ENCODE measurements at regions not wholly inside any gene's neighbourhood (a gene's known extent, or its start where the extent isn't known, plus 50 kb on each side); places are given as distances from the start of the nearest gene placed in this dataset.
"Not testable (repeated sequence)": the region's sequence is repeated elsewhere in the genome, so short reads cannot be mapped to it uniquely, and the experiment has no call there.

DNA sequence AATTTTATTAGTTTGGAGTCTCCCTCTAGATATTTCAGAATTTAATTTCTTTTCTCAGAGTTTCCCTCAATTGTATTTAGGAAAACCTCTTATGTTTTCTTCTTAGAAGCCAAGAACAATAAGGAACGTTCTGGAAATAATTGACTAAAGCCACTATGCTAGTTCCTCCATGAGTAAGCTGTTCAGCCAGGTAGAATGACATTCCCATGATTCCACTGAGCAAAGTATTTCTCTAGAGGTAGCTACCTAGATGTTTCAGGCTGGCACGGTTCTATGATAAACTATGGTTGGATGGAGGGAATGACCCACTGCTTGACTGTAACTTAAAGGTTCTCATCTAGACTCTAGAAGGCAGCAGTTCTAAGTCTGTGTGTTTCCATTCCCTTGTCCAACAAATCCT is 62.4 kb downstream of the CLDN17 start:
- no peak for DNase-seq

DNA sequence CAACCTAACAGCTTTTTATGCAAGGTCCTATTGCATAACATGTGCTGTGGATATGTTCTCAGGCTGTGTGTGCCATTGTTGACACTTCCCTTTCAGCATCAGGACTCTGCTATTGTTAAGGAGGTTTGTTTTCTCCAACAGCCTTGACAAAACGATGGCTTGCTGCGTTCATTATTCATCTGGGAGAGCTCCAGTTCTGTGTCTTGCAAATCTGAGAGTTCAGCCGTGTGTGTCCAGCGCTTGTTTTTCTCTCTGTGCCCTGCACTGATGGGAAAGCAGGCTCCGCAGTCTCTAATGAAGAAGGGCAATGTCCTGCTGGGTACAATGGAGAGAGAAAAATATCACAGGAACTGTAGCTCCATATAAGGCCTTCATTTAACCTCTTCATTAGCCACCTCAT is 63.7 kb downstream of the CLDN17 start:
- DNase-seq, result no peak

DNA sequence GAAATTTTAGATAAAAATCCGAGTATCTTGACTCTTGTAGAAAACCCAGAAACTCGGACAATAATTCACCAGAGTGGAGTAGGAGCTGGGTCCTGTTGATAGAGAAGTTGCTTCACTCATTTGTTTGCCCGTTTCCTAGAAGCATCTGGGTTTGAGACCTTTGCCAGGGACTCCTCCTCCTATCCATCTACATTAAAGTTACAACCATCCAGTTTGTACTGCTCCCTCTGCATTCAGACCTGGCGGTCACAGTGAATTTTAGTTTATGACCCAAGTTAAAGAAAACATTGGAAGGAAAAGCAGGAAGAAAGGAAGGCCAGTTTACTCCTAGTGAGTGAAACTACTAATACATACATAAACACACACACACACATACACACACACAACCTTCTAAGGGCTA is 64.6 kb downstream of the CLDN17 start:
- DNase-seq, result no peak

DNA sequence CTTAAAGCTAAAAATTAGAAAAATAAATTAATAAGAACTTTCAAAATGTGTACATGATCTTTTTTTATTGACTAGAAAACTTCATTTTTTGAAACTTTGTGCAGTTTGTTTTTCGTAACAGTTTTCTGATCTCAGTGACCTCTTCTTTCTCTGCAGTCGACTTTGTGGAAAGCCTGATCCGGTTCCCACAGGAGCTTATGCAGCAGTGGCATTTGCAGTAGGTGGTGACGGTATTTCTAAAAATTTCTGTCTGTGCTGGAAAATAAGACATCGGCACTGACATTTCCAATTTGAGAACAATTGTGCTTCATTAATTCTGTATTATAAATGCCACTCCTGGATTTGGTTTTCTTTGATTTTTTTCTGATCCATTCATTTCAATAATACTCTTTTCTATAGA is 68.8 kb downstream of the CLDN17 start:
- DNase-seq, result no peak

DNA sequence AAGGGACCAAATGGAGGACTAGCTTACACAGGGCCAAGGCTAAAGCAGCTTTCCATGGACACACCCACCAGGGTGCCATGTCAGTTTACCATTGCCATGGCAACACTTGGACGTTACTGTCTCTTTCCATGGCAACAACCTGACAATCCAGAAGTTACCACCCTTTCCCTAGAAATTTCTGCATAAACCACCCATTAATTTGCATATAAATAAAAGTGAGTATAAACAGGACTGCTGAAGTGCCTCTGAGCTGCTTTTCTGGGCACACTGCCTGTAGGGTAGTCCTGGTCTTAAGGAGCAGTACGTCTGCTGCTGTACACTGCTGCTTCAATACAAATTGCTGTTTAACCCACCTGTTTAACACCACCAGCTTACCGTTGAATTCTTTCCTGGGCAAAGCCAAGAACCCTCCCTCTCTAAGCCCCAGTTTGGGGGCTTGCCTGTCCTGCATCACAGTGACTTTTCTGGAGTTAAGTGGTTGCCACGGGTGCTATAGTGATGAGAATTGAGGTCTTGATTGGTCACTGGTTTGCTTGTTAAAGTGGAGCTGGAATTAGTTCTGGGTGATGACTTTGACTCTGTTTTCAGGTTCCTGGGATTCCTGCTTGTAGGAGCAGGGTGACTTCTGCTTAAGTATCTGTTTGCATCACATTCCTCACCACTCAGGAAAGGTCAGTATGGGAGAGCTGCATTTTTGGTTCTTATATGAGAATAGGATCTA is 83.2 kb downstream of the CLDN17 start:
- DNase-seq, result peak; percentile 3

DNA sequence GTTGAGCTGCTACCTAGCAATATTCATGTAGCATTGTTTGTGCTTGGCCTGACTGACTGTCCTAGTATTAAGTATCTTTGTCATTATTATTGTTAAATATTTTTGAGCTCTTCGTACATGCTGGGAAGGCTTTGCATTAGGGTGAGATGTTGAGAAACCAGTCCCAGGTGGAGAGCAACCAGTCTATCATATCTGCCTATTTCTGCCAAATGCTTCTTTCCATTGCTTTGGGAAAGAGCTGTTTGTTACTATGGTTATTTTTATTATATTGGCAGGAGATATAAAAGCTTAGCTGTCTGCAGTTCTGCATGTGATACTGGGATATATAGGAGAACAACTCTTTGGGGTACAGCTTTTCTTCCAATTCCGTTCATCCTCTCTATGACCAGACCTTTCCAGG is 85.1 kb downstream of the CLDN17 start:
- DNase-seq, result no peak

DNA sequence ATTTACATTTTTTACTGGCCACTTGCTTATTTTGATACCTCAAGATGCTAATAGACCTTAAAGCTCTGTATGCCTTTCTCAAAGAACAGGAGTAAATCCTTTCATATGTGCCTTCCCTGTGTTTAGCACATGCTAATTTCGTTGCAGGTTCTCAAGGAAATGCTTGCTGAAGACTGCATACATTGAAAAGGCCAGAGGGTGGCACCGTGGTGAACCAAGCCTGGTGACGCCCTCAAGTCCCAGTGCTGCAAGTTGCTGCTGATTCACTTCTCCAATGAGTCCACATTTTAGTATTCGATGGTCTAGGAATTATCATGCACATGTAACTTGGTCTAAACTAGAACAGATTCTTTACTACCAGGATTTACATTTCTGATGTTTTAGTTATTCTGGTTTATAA is 94.1 kb downstream of the CLDN17 start:
- DNase-seq, result peak; percentile 25

DNA sequence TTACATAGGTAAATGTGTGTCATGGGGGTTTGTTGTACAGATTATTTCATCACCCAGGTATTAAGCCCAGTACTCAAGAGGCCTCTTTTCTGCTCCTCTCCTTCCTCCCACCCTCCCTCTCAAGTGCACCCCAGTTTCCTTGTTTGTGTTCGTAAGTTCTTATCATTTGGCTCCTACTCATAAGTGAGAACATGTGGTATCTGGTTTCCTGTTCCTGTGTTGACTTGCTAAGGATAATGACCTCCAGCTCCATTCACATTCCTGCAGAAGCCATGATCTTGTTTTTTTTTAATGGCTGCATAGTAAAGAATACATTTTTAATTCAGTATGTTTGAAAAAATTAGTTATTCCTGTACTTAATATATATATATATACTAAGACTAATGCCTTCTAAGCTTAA is 107.7 kb downstream of the CLDN17 start:
- DNase-seq, result no peak

DNA sequence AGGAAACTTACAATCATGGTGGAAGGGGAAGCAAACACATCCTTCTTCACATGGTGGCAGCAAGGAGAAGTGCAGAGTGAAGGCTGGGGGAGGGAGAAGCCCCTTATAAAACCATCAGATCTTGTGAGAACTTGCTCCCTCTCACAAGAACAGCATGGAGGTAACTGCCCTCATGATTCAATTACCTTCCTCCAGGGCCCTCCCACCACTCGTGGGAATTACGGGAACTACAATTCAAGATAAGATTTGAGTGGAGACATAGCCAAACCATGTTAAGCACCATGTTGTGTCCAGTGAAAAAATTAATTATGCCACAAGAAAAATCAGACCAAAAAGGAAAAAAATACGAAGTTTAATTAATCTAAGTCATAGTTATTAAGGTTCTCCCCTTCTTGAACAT is 109.5 kb downstream of the CLDN17 start:
- DNase-seq, result no peak

DNA sequence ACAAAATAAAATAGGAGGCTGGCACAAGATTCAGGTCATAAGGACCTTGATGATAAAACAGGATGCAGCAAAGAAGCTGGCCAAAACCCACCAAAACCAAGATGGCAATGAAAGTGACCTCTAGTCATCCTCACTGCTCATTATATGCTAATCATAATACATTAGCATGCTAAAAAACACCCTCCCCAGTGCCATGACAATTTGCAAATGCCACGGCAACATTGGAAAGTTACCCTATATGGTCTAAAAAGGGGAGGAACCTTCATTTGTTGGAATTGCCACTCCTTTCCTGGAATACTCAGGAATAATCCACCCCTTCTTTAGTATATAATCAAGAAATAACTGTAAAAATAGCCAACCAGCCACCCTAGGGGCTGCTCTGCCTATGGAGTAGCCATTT is 108.8 kb upstream of the GRIK1 start:
- no peak for DNase-seq

DNA sequence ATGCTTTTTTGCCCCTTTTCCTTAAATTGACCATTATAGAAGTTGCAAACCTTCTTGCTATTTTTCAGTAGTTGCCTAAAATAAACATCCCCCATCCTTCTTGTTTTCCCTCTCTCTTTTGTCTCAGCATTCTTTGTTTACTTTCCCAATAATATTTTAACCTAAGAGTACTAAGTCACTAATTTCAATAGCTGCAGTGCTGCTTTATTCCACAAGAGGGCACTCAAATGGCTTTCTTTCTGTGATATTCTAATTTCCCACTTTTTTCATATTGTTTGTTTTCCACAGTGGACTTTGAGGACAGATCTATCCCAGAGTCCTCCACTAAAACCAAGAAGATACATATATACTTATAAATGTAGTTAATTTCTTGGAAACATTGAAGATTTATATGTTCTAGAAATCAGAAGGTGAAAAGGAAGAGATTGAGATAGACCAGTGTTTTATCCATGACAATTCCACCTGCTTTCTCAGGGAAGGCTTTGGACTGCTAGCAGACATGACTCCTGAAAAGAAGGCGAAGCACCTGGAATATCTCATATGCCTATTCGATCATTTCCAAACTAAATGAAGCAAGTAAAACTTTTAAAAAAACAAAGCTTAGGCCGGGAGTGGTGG is 104.8 kb upstream of the GRIK1 start:
- peak; percentile 45 for DNase-seq

DNA sequence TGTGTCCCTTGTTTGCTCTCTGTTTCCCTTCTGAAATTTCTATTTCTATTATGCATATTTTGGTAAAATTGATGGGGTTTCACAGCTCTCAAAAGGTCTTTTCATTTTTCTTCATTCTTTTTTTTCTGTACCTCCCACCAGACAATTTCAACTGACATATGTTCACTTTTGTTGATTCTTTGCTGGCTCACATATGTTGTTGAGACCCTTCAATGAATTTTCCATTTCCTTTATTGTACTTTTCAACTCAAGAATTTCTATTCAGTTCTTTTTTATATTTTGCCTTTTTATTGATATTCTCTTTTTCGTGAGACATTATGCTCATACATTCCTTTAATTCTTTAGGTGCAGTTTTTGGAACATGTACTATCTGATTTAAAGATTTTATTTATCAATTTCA is 102.6 kb upstream of the GRIK1 start:
- DNase-seq, result no peak

DNA sequence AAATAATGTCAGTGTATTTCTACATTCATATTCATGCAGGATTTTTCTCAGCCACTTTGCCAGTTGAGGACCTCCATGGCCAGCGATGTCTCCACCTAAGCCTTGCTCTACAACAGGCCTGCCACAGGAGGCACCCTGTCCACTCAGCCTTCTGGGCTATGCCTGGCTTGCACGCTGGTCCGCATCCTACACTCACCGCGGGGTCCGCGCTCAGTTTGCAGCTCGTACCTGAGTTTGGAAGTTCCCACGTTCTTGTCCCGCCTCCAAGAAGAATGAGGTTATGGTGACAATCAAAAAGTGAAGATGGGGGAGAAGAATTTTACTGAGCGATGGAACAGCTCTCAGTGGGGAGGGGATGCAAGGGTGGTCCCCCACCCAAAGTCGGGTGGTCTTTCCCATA is 93.6 kb upstream of the GRIK1 start:
- DNase-seq, result no peak

DNA sequence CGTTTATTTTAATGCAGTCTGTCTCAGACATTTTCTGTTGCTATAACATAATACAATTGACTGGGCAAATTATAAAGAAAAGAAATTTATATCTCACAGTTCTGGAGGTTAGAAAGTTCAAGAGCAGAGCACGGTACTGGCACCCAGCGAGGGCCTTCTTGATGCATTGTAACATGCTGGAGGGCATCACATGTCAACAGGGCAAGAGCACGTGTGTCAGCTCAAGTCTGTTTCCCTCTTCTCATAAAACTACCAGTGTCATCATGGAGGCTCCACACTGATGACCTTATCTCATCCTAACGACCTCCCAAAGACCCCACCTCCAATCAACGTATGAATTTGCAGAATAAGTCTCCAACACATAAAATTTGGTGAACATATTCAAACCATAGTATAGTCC is 90.6 kb upstream of the GRIK1 start:
- no peak for DNase-seq

DNA sequence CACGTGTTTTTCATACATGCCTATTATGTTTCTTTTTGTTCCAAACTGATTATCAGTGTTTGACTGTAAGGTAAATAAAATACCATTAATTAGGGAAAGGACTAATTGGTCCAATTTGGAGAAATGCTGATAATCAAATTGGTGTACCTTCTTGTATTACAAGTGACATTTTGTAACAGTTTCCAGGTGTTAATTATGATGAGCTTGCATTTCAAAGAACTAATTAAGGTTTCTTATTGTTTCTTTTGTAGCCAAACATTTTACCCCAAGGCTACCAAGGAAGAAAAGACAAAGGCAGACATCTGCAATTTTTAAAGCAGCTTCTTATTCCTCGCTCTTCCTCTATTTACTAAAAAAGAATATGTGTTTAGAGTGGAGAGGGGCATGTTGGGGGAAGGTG is 88.7 kb upstream of the GRIK1 start:
- DNase-seq, result no peak

DNA sequence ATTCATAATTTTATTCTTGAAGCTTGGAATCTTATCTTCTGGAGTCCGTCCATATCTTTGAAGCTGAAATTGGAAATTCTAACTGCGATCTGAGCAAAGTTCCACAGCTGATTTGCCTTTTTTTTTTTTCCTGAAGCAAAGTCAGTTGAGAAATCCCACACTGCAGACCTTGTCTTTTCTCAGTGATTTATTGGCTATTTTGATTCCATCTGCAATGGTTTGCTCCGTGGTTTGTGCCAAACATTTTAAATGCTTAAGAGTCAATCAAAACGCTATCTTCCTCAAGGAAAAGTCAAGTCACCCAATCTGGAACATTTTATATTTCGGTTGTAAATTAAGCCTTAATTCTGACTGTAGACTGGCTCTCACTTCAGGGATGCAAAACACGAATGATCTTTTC is 88.2 kb upstream of the GRIK1 start:
- DNase-seq, result no peak

DNA sequence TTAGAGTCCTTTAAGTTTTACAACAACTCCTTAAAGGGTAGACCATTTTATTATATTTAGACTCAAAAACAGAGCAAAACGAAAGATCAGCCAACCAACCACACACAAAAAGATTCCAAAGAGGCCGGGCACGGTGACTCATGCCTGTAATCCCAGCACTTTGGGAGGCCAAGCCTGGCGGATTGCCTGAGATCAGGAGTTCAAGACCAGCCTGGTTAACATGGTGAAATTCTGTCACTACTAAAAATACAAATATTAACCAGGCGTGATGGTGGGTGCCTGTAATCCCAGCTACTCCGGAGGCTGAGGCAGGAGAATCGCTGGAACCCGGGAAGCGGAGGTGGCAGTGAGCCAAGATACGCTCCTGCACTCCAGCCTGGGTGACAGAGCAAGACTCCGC is 83.3 kb upstream of the GRIK1 start:
- DNase-seq, result not testable (repeated sequence)

DNA sequence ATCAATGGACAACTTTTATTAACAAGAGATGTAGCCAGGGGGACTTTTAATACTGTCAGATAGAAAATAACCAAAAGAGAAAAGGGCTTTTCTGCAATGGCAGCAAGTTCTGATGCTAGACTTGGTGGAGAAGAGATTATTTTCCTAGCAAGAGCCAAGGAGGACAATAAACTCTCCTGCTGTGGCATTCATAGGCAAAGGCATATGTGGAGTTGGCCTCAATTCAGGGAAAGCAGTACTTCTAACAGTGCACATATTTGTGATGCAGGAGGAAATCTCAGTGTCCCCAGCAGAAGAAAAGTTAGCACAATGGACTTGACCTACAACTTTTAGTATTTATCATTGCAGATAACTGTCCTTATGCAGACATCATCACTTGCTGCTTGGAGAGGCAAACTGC is 75.1 kb upstream of the GRIK1 start:
- DNase-seq, result no peak

DNA sequence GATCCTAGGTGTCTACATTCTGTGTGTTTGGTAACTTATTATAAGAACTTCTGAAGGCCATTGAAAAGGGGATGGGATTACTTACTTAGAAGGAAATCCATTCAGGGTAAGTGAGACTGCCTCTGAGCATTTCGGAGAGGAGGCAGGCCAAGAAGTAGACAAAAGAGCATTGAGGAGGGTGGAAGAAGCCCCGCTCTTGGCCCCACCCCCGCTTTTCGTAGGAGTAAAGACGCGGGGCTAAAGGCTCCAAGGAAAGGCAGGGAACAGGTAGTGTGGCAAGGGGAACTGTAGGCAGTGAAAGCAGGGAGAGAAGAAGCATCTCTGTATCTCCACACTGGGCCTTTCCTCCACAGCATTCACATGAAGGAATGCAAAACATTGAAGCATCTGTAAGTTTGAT is 51.8 kb upstream of the GRIK1 start:
- DNase-seq, result no peak

DNA sequence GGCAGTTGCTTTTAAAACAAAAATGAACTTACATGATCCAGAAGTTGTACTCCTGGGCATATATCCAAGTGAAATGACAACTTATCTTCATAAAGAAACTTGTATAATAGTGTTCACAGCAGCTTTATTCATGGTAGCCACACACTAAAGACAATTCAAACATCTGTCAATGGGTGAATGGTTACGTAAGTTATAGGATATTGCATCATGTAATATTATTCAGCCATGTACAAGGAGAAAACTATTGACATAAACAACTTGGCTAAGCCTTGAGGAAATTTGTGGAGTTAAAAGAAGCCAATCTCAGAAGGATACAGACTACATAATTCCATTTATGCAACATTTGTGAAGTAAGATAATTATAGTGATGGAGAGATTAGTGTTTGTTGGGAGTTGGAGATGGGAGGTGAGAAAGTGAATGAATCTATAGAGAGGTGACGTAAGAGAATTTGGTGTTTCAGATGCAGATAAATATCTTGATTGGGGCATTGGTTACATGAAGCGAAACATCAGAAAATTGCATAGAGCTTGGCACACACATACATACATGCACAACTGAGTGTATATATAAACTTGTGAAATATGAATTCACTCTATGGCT is 49.9 kb upstream of the GRIK1 start:
- DNase-seq, result no peak

Data from tongue (tissue), 1 donor.